ENCODE measurements at regions not wholly inside any gene's neighbourhood (a gene's known extent, or its start where the extent isn't known, plus 50 kb on each side); places are given as distances from the start of the nearest gene placed in this dataset.

DNA sequence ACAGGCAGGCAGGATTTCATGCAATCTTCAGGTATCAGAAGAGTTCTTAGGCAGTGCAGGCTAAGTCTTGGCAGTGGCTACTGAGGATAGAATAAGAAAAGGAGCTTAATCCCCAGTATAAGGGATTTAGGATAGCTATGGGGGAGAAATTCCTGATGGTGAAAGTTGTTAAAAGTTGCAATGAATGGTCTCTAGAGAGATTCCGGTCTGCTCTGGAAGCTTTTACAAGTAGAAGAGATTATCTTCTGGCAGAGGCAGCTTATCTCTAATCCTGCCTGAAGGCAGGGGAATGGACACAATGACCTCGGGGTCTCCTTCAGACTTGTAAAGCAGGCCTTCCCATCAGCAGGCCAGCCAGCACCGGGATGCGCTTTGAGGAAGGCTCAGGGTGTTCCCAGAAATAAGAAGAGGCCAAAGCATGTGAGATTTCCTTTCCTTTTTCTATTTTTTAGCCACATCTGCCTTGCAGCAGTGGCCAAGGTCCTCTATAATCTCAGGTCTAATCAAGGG lies 253.9 kb upstream of the KLHL29 start:
- no peak overlapping the region for H3K4me3 ChIP-seq
- no peaks in the 10 kb centered on the region for H3K4me1 ChIP-seq
- H3K27me3 ChIP-seq, result no peaks in the 10 kb centered on the region
- TF ChIP-seq, protein P1, sequence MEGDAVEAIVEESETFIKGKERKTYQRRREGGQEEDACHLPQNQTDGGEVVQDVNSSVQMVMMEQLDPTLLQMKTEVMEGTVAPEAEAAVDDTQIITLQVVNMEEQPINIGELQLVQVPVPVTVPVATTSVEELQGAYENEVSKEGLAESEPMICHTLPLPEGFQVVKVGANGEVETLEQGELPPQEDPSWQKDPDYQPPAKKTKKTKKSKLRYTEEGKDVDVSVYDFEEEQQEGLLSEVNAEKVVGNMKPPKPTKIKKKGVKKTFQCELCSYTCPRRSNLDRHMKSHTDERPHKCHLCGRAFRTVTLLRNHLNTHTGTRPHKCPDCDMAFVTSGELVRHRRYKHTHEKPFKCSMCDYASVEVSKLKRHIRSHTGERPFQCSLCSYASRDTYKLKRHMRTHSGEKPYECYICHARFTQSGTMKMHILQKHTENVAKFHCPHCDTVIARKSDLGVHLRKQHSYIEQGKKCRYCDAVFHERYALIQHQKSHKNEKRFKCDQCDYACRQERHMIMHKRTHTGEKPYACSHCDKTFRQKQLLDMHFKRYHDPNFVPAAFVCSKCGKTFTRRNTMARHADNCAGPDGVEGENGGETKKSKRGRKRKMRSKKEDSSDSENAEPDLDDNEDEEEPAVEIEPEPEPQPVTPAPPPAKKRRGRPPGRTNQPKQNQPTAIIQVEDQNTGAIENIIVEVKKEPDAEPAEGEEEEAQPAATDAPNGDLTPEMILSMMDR (IDR thresholded peaks at IDR 0.05), result no peak
- intact Hi-C loops (cut with DNase I), result no loop called here
- no peak overlapping the region for H3K27ac ChIP-seq
- H3K36me3 ChIP-seq, result no peaks in the 10 kb centered on the region
- ATAC-seq, result no peak
- H3K9me3 ChIP-seq, result peaks cover 0 to 13% of the 10 kb centered on the region in 2 donors
- no peak for DNase-seq

- H3K4me3 ChIP-seq, result no peak overlapping the region
- H3K27me3 ChIP-seq, result no peaks in the 10 kb centered on the region
- intact Hi-C loops (cut with DNase I), result no loop called here
- DNase-seq, result no peak
- ATAC-seq, result no peak
- no peak overlapping the region for H3K27ac ChIP-seq
- peaks cover 0 to 13% of the 10 kb centered on the region in 2 donors for H3K9me3 ChIP-seq
- H3K36me3 ChIP-seq, result no peaks in the 10 kb centered on the region
- TF ChIP-seq, protein P1 (IDR thresholded peaks at IDR 0.05), result no peak
- no peaks in the 10 kb centered on the region for H3K4me1 ChIP-seq
Measured at GRCh38 chr2:23132000-23132399, 253.0 kb upstream of the KLHL29 start.

GRCh38 chr2:23132823-23133595 lies 252.0 kb upstream of the KLHL29 start:
- ATAC-seq (no peak), DNase-seq (peak in 1 of 4 donors; percentile 2)
- H3K4me3 ChIP-seq, result no peak overlapping the region
- no peaks in the 10 kb centered on the region for H3K36me3 ChIP-seq
- peaks cover 0 to 13% of the 10 kb centered on the region in 2 donors for H3K9me3 ChIP-seq
- TF ChIP-seq, protein P1 (IDR thresholded peaks at IDR 0.05), result no peak
- H3K27me3 ChIP-seq, result no peaks in the 10 kb centered on the region
- intact Hi-C loops (cut with DNase I), result no loop called here
- H3K4me1 ChIP-seq, result no peaks in the 10 kb centered on the region
- no peak overlapping the region for H3K27ac ChIP-seq

DNA sequence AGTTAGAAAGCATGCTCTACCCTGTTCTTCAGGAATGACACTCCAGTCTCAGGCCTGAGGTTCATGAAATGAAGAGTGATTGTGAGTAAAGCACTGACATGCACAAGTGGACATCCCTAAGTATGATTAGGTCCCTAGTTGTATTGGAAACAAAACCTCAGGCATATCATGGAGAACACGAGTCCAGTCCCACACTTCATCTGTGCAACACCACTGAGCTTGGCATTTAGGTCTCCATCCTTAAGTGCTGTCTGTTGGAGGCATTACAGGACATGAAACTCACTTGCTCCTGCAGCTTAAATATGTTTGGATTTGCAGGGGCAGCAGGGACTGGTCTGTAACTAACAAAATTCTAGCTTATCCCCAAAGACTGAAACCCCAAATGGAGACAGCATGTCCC lies 250.3 kb upstream of the KLHL29 start:
- TF ChIP-seq, protein P1 (IDR thresholded peaks at IDR 0.05), result no peak
- ATAC-seq, result no peak
- intact Hi-C loops (cut with DNase I), result no loop called here
- no peak for DNase-seq
- Histone ChIP-seq H3K36me3 (no peaks in the 10 kb centered on the region), H3K4me1 (no peaks in the 10 kb centered on the region), H3K4me3 (no peak overlapping the region), H3K27ac (no peak overlapping the region), H3K9me3 (peaks cover 0 to 5% of the 10 kb centered on the region in 2 donors), H3K27me3 (no peaks in the 10 kb centered on the region)

DNA sequence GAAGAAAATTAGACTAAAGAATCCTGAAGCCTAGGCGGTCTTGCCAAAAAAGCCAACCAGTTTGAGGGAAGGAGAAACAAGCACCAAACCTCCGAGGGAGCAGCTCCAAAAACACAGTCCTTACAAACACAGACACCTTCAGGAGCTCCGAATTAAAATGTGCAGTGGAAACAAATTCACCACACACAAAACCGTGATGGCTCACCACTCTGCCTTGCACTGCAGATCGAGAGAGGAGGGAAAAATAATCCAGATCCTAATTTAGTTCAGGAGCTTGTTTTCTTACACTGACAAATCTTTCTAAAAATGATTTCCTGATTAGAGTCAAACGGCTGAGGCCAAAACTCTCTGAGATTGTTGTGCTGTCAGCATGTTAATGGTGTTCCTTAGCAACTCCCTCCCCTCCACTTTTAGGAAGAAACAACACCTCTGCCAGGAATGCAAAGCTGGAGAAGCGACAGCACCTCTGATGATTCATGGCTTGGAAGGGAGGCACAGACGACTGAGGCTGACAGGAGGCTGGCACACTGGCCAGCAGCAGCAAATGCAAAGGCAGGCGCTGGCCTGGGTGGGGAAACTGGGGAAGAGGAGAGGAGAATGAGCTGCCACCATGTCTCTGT lies 249.4 kb upstream of the KLHL29 start:
- intact Hi-C loops (cut with DNase I), result no loop called here
- ATAC-seq, result peak; percentile 85

More for the DNA sequence above, 249.4 kb upstream of the KLHL29 start:
- H3K27me3 ChIP-seq, result no peaks in the 10 kb centered on the region
- H3K36me3 ChIP-seq, result no peaks in the 10 kb centered on the region
- no peak overlapping the region for H3K4me3 ChIP-seq
- no peaks in the 10 kb centered on the region for H3K9me3 ChIP-seq
- TF ChIP-seq, protein P1 (IDR thresholded peaks at IDR 0.05), result no peak
- no peaks in the 10 kb centered on the region for H3K4me1 ChIP-seq
- no peak overlapping the region for H3K27ac ChIP-seq
- peak in 1 of 4 donors; percentile 5 for DNase-seq
